ENCODE measurements at regions not wholly inside any gene's neighbourhood (a gene's known extent, or its start where the extent isn't known, plus 50 kb on each side); places are given as distances from the start of the nearest gene placed in this dataset.

DNA sequence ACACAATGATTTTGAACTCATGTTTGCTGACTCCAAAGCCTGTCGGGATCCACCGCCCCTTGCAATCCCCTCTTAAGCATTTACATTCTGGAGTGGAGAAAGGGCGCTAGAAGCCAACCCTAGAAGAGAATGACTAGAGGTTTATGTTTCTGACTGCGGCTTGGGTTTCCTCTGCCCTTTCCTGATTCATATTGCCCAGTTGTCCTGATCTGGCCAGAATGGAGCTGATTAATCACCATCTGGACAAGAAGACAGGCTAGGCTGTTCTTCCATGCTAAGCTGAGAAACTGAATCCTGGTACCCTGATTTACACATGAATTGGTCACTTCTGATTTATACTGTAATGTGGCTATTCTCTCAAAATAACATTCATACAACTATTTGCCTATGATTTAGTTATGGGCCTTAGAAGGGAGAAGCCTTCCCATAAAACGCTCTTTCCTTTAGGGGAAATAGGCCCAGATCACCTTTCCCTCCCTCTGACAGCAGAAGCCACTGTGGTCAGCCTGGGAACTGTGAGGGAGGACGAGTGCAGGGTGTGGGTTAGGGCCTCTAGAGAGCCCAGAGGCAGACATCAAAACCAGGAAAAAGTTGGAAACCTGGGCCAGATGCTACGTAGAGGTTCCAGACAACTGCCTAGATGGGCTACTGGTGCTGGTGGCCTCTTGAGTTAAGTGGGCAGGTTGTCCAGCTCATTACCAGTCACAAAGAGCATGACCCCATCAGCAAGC, 199.2 kb upstream of the PRDM1 start:
- Histone ChIP-seq H3K4me1 (ENCODE audit: control insufficient read depth in 4 of 4, insufficient read depth in 4 of 4, low read length in 3 of 4) (no peaks in the 10 kb centered on the region), H3K36me3 (ENCODE audit: control insufficient read depth in 4 of 4, insufficient read depth in 3 of 4, low read depth in 1 of 4, low read length in 3 of 4) (no peaks in the 10 kb centered on the region), H3K27me3 (ENCODE audit: control insufficient read depth in 4 of 4, insufficient read depth in 4 of 4, low read length in 3 of 4) (no peaks in the 10 kb centered on the region), H3K4me3 (ENCODE audit: low read depth in 1 of 3, low read length in 3 of 3) (no peak overlapping the region), H3K9ac (ENCODE audit: low read depth in 1 of 2, low read length in 2 of 2) (no peak overlapping the region), H3K9me3 (ENCODE audit: control insufficient read depth in 4 of 4, low read length in 3 of 4) (peaks cover 0 to 2% (median 0%) of the 10 kb centered on the region in 4 donors), H3K27ac (ENCODE audit: low read depth in 1 of 2, low read length in 2 of 2) (no peak overlapping the region)
- 92% methylated on average over 7 of the region's 7 CpGs for WGBS
- no peak for TF ChIP-seq GABPA (IDR thresholded peaks at IDR 0.05 in 1 of 2, conservative IDR thresholded peaks at IDR 0.05 in 1 of 2)
- no peak for TF ChIP-seq RXRA (IDR thresholded peaks at IDR 0.05)
- TF ChIP-seq, protein P1, sequence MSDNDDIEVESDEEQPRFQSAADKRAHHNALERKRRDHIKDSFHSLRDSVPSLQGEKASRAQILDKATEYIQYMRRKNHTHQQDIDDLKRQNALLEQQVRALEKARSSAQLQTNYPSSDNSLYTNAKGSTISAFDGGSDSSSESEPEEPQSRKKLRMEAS (IDR thresholded peaks at IDR 0.05), result no peak
- no peak for TF ChIP-seq TAF1 (conservative IDR thresholded peaks at IDR 0.05)
- TF ChIP-seq SP1 (IDR thresholded peaks at IDR 0.05), result no peak
- no peak for TF ChIP-seq EGR1 (IDR thresholded peaks at IDR 0.05; ENCODE audit: low read depth in 2 of 2)
- no peak for TF ChIP-seq HNF4A (conservative IDR thresholded peaks at IDR 0.05)
- no peak for TF ChIP-seq YY1 (IDR thresholded peaks at IDR 0.05)
- no peak for TF ChIP-seq NR2F2 (IDR thresholded peaks at IDR 0.05)
- TF ChIP-seq FOXA2 (IDR thresholded peaks at IDR 0.05), result no peak
- TF ChIP-seq, protein P2, sequence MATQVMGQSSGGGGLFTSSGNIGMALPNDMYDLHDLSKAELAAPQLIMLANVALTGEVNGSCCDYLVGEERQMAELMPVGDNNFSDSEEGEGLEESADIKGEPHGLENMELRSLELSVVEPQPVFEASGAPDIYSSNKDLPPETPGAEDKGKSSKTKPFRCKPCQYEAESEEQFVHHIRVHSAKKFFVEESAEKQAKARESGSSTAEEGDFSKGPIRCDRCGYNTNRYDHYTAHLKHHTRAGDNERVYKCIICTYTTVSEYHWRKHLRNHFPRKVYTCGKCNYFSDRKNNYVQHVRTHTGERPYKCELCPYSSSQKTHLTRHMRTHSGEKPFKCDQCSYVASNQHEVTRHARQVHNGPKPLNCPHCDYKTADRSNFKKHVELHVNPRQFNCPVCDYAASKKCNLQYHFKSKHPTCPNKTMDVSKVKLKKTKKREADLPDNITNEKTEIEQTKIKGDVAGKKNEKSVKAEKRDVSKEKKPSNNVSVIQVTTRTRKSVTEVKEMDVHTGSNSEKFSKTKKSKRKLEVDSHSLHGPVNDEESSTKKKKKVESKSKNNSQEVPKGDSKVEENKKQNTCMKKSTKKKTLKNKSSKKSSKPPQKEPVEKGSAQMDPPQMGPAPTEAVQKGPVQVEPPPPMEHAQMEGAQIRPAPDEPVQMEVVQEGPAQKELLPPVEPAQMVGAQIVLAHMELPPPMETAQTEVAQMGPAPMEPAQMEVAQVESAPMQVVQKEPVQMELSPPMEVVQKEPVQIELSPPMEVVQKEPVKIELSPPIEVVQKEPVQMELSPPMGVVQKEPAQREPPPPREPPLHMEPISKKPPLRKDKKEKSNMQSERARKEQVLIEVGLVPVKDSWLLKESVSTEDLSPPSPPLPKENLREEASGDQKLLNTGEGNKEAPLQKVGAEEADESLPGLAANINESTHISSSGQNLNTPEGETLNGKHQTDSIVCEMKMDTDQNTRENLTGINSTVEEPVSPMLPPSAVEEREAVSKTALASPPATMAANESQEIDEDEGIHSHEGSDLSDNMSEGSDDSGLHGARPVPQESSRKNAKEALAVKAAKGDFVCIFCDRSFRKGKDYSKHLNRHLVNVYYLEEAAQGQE (IDR thresholded peaks at IDR 0.05), result no peak
- no peak for TF ChIP-seq RAD21 (IDR thresholded peaks at IDR 0.05)
- TF ChIP-seq HNF4G (IDR thresholded peaks at IDR 0.05), result no peak
- TF ChIP-seq, protein P3, sequence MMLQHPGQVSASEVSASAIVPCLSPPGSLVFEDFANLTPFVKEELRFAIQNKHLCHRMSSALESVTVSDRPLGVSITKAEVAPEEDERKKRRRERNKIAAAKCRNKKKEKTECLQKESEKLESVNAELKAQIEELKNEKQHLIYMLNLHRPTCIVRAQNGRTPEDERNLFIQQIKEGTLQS (IDR thresholded peaks at IDR 0.05), result no peak
- TF ChIP-seq FOXA1 (IDR thresholded peaks at IDR 0.05), result no peak
- no peak for TF ChIP-seq JUND (IDR thresholded peaks at IDR 0.05)
- no peak for TF ChIP-seq CTCF (IDR thresholded peaks at IDR 0.05; ENCODE audit: low read depth, low read length, missing input control)
- no peak for TF ChIP-seq ZBTB33 (IDR thresholded peaks at IDR 0.05)
- no peak for DNase-seq (ENCODE audit: low spot score)
